ENCODE measurements at regions not wholly inside any gene's neighbourhood (a gene's known extent, or its start where the extent isn't known, plus 50 kb on each side); places are given as distances from the start of the nearest gene placed in this dataset.

DNA sequence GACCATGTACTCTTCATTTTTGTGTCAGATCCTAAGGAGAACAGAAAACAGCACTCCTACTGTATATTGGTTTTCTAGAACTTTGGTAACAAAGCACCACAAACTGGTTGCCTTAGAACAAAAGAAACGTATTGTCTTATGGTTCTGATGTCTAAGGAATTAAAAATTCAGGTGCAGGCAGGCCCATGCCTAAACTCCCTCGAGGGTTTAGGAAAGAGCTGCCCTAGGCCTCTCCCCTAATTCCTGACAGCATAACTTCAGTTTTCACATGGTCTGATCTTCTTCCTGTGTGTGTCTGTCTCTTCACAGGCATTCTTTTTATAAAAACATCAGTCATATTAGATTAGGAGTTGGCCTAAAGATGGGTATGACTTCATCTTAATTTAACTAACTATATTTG, 1093.6 kb downstream of the TECRL start:
- Histone ChIP-seq H3K9ac (ENCODE audit: low read length in 3 of 3) (no peak overlapping the region), H3K4me3 (ENCODE audit: low read length in 3 of 3) (no peak overlapping the region), H3K36me3 (ENCODE audit: control insufficient read depth in 2 of 3, insufficient read depth in 3 of 3, low read length in 3 of 3) (no peaks in the 10 kb centered on the region), H3K9me3 (ENCODE audit: control insufficient read depth in 2 of 3, insufficient read depth in 1 of 3, low read length in 3 of 3) (no peaks in the 10 kb centered on the region), H3K27ac (ENCODE audit: low read depth in 2 of 2, low read length in 2 of 2) (no peak overlapping the region), H3K4me1 (ENCODE audit: control insufficient read depth in 2 of 3, insufficient read depth in 2 of 3, low read depth in 1 of 3, low read length in 3 of 3) (no peaks in the 10 kb centered on the region), H3K27me3 (ENCODE audit: control insufficient read depth, insufficient read depth, low read length) (no peaks in the 10 kb centered on the region)
- no peak for TF ChIP-seq CTCF (IDR thresholded peaks at IDR 0.05; ENCODE audit: borderline replicate concordance, extremely low read depth, insufficient read depth)
- no peak for DNase-seq
- intact Hi-C loops (cut with DNase I), result no loop called here
- FAIRE-seq, result no peak

GRCh38 chr4:63308697-63309096, 1100.6 kb downstream of the TECRL start:
- no peak overlapping the region for H3K4me3 ChIP-seq (ENCODE audit: low read length in 3 of 3)
- H3K4me1 ChIP-seq (ENCODE audit: control insufficient read depth in 2 of 3, insufficient read depth in 2 of 3, low read depth in 1 of 3, low read length in 3 of 3), result no peaks in the 10 kb centered on the region
- DNase-seq (no peak), FAIRE-seq (no peak)
- intact Hi-C loops (cut with DNase I), result no loop called here
- no peaks in the 10 kb centered on the region for H3K36me3 ChIP-seq (ENCODE audit: control insufficient read depth in 2 of 3, insufficient read depth in 3 of 3, low read length in 3 of 3)
- H3K9me3 ChIP-seq (ENCODE audit: control insufficient read depth in 2 of 3, insufficient read depth in 1 of 3, low read length in 3 of 3), result no peaks in the 10 kb centered on the region
- no peak overlapping the region for H3K27ac ChIP-seq (ENCODE audit: low read depth in 2 of 2, low read length in 2 of 2)
- no peak overlapping the region for H3K9ac ChIP-seq (ENCODE audit: low read length in 3 of 3)
- H3K27me3 ChIP-seq (ENCODE audit: control insufficient read depth, insufficient read depth, low read length), result no peaks in the 10 kb centered on the region
- no peak for TF ChIP-seq CTCF (IDR thresholded peaks at IDR 0.05; ENCODE audit: borderline replicate concordance, extremely low read depth, insufficient read depth)

DNA sequence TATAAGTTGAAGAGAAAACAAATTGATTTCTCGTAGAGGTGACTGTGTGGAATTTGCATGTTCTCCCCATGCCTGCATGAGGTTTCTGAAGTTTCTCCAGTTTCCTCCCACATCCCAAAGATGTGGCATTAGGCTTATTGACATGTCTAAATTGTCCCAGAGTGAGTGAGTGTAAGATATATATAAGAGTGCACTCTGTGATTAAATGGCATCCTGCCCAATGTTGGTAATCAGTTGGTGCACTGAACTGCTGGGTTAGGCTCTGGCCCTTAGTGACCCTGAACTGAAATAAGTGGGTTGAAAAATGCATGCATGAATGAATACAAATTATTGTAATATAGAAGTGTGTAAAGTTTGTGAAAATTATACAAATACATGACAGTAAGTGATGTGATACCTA, 1106.5 kb downstream of the TECRL start:
- Histone ChIP-seq H3K4me1 (ENCODE audit: control insufficient read depth in 2 of 3, insufficient read depth in 2 of 3, low read depth in 1 of 3, low read length in 3 of 3) (no peaks in the 10 kb centered on the region), H3K4me3 (ENCODE audit: low read length in 3 of 3) (no peak overlapping the region), H3K36me3 (ENCODE audit: control insufficient read depth in 2 of 3, insufficient read depth in 3 of 3, low read length in 3 of 3) (no peaks in the 10 kb centered on the region), H3K9me3 (ENCODE audit: control insufficient read depth in 2 of 3, insufficient read depth in 1 of 3, low read length in 3 of 3) (peaks cover 0 to 3% (median 0%) of the 10 kb centered on the region in 3 donors), H3K9ac (ENCODE audit: low read length in 3 of 3) (no peak overlapping the region), H3K27ac (ENCODE audit: low read depth in 2 of 2, low read length in 2 of 2) (no peak overlapping the region), H3K27me3 (ENCODE audit: control insufficient read depth, insufficient read depth, low read length) (no peaks in the 10 kb centered on the region)
- TF ChIP-seq CTCF (IDR thresholded peaks at IDR 0.05; ENCODE audit: borderline replicate concordance, extremely low read depth, insufficient read depth), result no peak
- DNase-seq, result no peak
- intact Hi-C loops (cut with DNase I), result no loop called here
- no peak for FAIRE-seq

GRCh38 chr4:63302078-63302477, 1107.2 kb downstream of the TECRL start:
- Histone ChIP-seq H3K27ac (ENCODE audit: low read depth in 2 of 2, low read length in 2 of 2) (no peak overlapping the region), H3K4me1 (ENCODE audit: control insufficient read depth in 2 of 3, insufficient read depth in 2 of 3, low read depth in 1 of 3, low read length in 3 of 3) (no peaks in the 10 kb centered on the region), H3K9me3 (ENCODE audit: control insufficient read depth in 2 of 3, insufficient read depth in 1 of 3, low read length in 3 of 3) (peaks cover 0 to 3% (median 0%) of the 10 kb centered on the region in 3 donors), H3K9ac (ENCODE audit: low read length in 3 of 3) (no peak overlapping the region), H3K4me3 (ENCODE audit: low read length in 3 of 3) (no peak overlapping the region), H3K36me3 (ENCODE audit: control insufficient read depth in 2 of 3, insufficient read depth in 3 of 3, low read length in 3 of 3) (no peaks in the 10 kb centered on the region), H3K27me3 (ENCODE audit: control insufficient read depth, insufficient read depth, low read length) (no peaks in the 10 kb centered on the region)
- FAIRE-seq (no peak), DNase-seq (no peak)
- TF ChIP-seq CTCF (IDR thresholded peaks at IDR 0.05; ENCODE audit: borderline replicate concordance, extremely low read depth, insufficient read depth), result no peak
- intact Hi-C loops (cut with DNase I), result no loop called here
